ENCODE measurements at regions not wholly inside any gene's neighbourhood (a gene's known extent, or its start where the extent isn't known, plus 50 kb on each side); places are given as distances from the start of the nearest gene placed in this dataset.
"Not testable (repeated sequence)": the region's sequence is repeated elsewhere in the genome, so short reads cannot be mapped to it uniquely, and the experiment has no call there.

DNA sequence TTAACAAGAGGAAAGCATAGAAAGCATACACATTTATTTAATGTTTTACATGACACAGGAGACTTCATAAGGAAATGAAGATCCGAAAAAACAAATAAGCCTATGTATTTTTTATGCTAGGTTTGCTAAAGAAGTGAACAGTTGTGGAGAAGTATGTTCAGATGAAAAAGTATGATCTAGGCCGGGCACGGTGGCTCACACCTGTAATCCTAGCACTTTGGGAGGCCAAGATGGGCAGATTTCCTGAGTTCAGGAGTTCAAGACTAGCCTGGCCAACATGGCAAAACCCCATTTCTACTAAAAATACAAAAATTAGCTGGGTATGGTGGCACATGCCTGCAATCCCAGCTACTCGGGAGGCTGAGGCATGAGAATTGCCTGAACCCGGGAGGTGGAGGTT is 69.2 kb upstream of the RPL38 start:
- not testable (repeated sequence) for H3K4me3 ChIP-seq (ENCODE audit: low read length); H3K27ac ChIP-seq (ENCODE audit: low read length); H3K27me3 ChIP-seq (ENCODE audit: insufficient read depth, low read length); H3K9ac ChIP-seq (ENCODE audit: low read depth, low read length); H3K36me3 ChIP-seq (ENCODE audit: insufficient read depth, low read depth, low read length); H3K4me1 ChIP-seq (ENCODE audit: insufficient read depth, low read length); H3K9me3 ChIP-seq (ENCODE audit: insufficient read depth, low read depth, low read length)

DNA sequence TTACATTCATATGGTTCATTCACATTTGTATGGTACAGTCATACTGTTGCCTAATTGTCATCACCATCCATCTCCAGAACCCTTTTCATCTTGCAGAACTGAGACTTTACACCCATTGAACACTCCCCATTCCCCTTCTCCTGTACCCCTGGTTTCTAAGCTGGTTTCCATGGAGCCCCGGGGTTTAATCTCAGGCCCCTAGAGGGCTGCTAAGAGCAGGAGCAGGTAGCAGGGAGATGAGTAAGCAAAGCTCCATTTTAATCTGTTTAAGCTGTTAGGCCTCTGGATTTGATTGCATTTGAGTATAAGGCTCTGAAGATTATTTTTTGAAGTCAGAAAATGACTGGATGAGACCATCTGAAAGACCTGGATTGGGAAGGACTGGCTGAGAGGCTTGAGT is 68.5 kb upstream of the RPL38 start:
- Histone ChIP-seq H3K27ac (ENCODE audit: low read length) (no peak overlapping the region), H3K27me3 (ENCODE audit: insufficient read depth, low read length) (no peaks in the 10 kb centered on the region; the same call in 1 of the 2 replicates), H3K9ac (ENCODE audit: low read depth, low read length) (no peak overlapping the region), H3K4me3 (ENCODE audit: low read length) (no peak overlapping the region), H3K36me3 (ENCODE audit: insufficient read depth, low read depth, low read length) (no peaks in the 10 kb centered on the region), H3K9me3 (ENCODE audit: insufficient read depth, low read depth, low read length) (peaks cover 6% of the 10 kb centered on the region), H3K4me1 (ENCODE audit: insufficient read depth, low read length) (peaks cover 5% of the 10 kb centered on the region; the same call in 1 of the 2 replicates)

DNA sequence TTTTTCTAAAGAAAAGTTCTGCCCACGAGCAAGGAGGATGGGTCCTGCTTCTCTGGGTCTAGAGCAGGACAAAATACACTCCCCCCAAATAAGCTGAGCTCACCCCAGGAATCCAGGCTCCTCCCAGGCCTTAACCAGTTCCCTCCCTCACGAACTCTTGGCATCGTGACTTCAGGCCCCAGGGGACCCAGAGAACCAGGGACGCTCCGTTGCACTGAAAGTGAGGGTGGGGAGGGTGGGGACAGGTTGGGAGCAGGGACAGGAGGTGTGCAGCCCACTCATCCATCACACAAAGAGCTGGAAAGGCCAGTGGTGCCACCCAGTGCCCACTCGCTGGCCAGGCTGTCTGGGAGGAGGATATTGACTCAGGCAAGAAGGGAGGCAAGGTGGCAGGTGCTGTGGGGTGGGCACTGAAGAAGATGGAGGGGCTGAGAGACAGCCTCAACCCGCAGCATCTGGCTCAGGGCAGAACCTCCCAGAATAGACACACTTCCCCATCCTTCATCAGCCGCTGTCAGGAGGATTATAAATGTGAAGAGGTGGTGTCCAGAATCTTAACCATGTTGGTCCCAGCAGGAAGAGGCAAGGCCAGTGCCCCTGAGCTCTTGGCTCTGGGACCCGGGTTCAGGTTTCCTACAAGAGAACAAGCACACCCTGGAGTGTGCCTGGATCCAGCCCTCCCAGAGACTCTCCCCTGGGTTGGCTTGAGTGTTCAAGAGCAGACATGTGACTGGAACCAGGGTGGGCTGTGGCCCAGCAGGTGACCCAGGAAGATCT is 67.9 kb upstream of the RPL38 start:
- Histone ChIP-seq H3K36me3 (ENCODE audit: insufficient read depth, low read depth, low read length) (no peaks in the 10 kb centered on the region), H3K9me3 (ENCODE audit: insufficient read depth, low read depth, low read length) (peaks cover 9% of the 10 kb centered on the region), H3K4me1 (ENCODE audit: insufficient read depth, low read length) (peaks cover 5% of the 10 kb centered on the region; the same call in 1 of the 2 replicates), H3K4me3 (ENCODE audit: low read length) (no peak overlapping the region), H3K9ac (ENCODE audit: low read depth, low read length) (no peak overlapping the region), H3K27ac (ENCODE audit: low read length) (no peak overlapping the region), H3K27me3 (ENCODE audit: insufficient read depth, low read length) (no peaks in the 10 kb centered on the region)

- Histone ChIP-seq H3K4me3 (ENCODE audit: low read length) (no peak overlapping the region), H3K9ac (ENCODE audit: low read depth, low read length) (no peak overlapping the region), H3K27me3 (ENCODE audit: insufficient read depth, low read length) (no peaks in the 10 kb centered on the region), H3K27ac (ENCODE audit: low read length) (no peak overlapping the region), H3K4me1 (ENCODE audit: insufficient read depth, low read length) (peaks cover 5% of the 10 kb centered on the region; the same call in 1 of the 2 replicates), H3K36me3 (ENCODE audit: insufficient read depth, low read depth, low read length) (no peaks in the 10 kb centered on the region), H3K9me3 (ENCODE audit: insufficient read depth, low read depth, low read length) (peaks cover 18% of the 10 kb centered on the region)
These were observed 66.1 kb upstream of the RPL38 start for GRCh38 chr17:74137416-74137815.

DNA sequence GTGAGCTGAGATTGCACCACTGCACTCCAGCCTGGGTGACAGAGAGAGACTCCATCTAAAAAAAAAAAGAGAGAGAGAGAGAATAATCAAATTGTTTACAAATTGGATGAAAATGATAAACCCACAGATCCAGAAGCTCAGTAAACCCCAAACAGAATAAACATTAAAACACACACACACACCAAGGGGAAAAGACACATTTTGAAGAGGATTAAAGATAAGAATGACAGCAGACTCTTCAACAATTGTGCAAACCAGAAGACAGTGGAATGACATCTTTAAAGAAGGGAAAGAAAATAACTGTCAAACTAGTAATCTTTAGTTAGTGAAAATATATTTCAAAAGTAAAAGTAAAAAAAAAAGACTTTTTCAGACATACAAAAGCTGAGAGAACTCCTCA is 64.4 kb upstream of the RPL38 start:
- Histone ChIP-seq H3K27ac (ENCODE audit: low read length) (no peak overlapping the region), H3K4me1 (ENCODE audit: insufficient read depth, low read length) (no peaks in the 10 kb centered on the region), H3K4me3 (ENCODE audit: low read length) (no peak overlapping the region), H3K9ac (ENCODE audit: low read depth, low read length) (no peak overlapping the region), H3K27me3 (ENCODE audit: insufficient read depth, low read length) (no peaks in the 10 kb centered on the region), H3K9me3 (ENCODE audit: insufficient read depth, low read depth, low read length) (peaks cover 28% of the 10 kb centered on the region), H3K36me3 (ENCODE audit: insufficient read depth, low read depth, low read length) (no peaks in the 10 kb centered on the region)

GRCh38 chr17:74140282-74140681 is 63.2 kb upstream of the RPL38 start:
- Histone ChIP-seq H3K4me3 (ENCODE audit: low read length) (no peak overlapping the region), H3K9me3 (ENCODE audit: insufficient read depth, low read depth, low read length) (peaks cover 28% of the 10 kb centered on the region), H3K36me3 (ENCODE audit: insufficient read depth, low read depth, low read length) (no peaks in the 10 kb centered on the region), H3K27ac (ENCODE audit: low read length) (no peak overlapping the region), H3K9ac (ENCODE audit: low read depth, low read length) (no peak overlapping the region), H3K27me3 (ENCODE audit: insufficient read depth, low read length) (no peaks in the 10 kb centered on the region), H3K4me1 (ENCODE audit: insufficient read depth, low read length) (peaks cover under 1% of the 10 kb centered on the region; the same call in 1 of the 2 replicates)

DNA sequence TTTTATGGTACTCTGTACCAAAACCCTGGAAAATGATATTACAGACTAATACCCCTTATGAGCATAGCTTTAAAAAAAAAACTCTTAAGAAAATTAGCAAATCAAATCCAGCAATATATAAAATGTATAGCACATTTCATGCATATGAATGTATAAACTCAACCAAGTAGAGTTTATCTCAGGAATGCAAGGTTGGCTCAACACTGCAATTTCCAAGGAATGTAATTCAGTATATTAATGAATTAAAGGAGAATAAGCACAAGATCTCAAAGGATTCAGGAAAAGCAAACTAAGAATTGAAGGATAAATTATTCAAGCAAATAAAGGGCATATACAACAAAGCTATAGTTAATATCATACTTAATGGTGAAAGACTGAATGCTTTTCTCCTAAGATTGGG is 61.9 kb upstream of the RPL38 start:
- no peak overlapping the region for H3K9ac ChIP-seq (ENCODE audit: low read depth, low read length)
- no peak overlapping the region for H3K27ac ChIP-seq (ENCODE audit: low read length)
- H3K36me3 ChIP-seq (ENCODE audit: insufficient read depth, low read depth, low read length): no peaks in the 10 kb centered on the region
- peaks cover 28% of the 10 kb centered on the region for H3K9me3 ChIP-seq (ENCODE audit: insufficient read depth, low read depth, low read length)
- H3K27me3 ChIP-seq (ENCODE audit: insufficient read depth, low read length): no peaks in the 10 kb centered on the region
- peaks cover 4% of the 10 kb centered on the region; the same call in 1 of the 2 replicates for H3K4me1 ChIP-seq (ENCODE audit: insufficient read depth, low read length)
- H3K4me3 ChIP-seq (ENCODE audit: low read length): no peak overlapping the region

- not testable (repeated sequence) for H3K27ac ChIP-seq (ENCODE audit: low read length); H3K4me1 ChIP-seq (ENCODE audit: insufficient read depth, low read length); H3K36me3 ChIP-seq (ENCODE audit: insufficient read depth, low read depth, low read length); H3K9ac ChIP-seq (ENCODE audit: low read depth, low read length); H3K27me3 ChIP-seq (ENCODE audit: insufficient read depth, low read length); H3K4me3 ChIP-seq (ENCODE audit: low read length)
- H3K9me3 ChIP-seq (ENCODE audit: insufficient read depth, low read depth, low read length): peaks cover 28% of the 10 kb centered on the region
These were observed 60.2 kb upstream of the RPL38 start for GRCh38 chr17:74143318-74143717.

DNA sequence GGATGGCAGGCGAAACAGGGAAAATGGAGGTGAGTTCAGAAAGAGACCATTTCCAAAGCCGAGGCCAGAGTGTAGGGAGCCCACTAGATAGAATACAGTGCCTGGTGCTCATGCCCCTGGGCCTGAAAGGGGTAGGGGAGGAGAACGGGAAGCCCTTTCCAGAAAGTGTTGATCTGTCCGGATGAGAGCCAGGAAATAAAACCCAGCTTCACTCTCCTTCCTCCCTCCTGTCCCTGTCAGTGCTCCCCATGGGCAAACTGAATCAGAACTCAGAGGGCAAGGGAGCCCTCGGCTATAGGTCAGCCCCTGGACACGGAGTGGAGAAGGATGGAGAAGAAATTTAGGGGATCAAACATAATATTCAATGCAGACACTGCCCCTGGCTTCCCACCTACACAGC is 57.7 kb upstream of the RPL38 start:
- peaks cover 18% of the 10 kb centered on the region for H3K9me3 ChIP-seq (ENCODE audit: insufficient read depth, low read depth, low read length)
- no peak overlapping the region for H3K9ac ChIP-seq (ENCODE audit: low read depth, low read length)
- no peak overlapping the region for H3K27ac ChIP-seq (ENCODE audit: low read length)
- H3K27me3 ChIP-seq (ENCODE audit: insufficient read depth, low read length): no peaks in the 10 kb centered on the region
- no peaks in the 10 kb centered on the region for H3K36me3 ChIP-seq (ENCODE audit: insufficient read depth, low read depth, low read length)
- no peak overlapping the region for H3K4me3 ChIP-seq (ENCODE audit: low read length)
- peaks cover 4% of the 10 kb centered on the region; the same call in 1 of the 2 replicates for H3K4me1 ChIP-seq (ENCODE audit: insufficient read depth, low read length)

DNA sequence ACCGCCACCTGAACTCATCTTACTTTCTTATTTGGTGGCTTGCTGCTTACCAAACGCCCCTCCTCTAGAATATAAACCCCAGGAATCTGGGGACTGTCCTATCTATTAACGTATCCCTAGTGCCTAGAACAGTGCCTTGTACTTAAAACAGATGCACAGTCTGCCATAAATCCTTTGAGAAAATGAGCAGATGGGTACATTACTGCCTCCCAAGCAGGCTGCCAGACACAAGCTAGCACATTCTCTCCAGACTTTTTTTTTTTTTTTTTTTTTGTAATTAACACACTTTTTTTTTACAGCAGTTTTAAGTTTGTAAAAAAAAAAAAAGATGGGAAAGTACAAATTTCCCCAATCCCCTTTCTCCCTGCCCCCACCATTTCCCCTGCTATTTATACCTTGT is 57.3 kb upstream of the RPL38 start:
- Histone ChIP-seq H3K4me3 (ENCODE audit: low read length) (no peak overlapping the region), H3K9ac (ENCODE audit: low read depth, low read length) (no peak overlapping the region), H3K9me3 (ENCODE audit: insufficient read depth, low read depth, low read length) (peaks cover 16% of the 10 kb centered on the region), H3K36me3 (ENCODE audit: insufficient read depth, low read depth, low read length) (no peaks in the 10 kb centered on the region), H3K27me3 (ENCODE audit: insufficient read depth, low read length) (no peaks in the 10 kb centered on the region), H3K27ac (ENCODE audit: low read length) (no peak overlapping the region), H3K4me1 (ENCODE audit: insufficient read depth, low read length) (peaks cover 4% of the 10 kb centered on the region; the same call in 1 of the 2 replicates)

GRCh38 chr17:74147056-74147835 is 56.2 kb upstream of the RPL38 start:
- peaks cover 10% of the 10 kb centered on the region for H3K9me3 ChIP-seq (ENCODE audit: insufficient read depth, low read depth, low read length)
- H3K36me3 ChIP-seq (ENCODE audit: insufficient read depth, low read depth, low read length): no peaks in the 10 kb centered on the region
- H3K27ac ChIP-seq (ENCODE audit: low read length): no peak overlapping the region
- no peak overlapping the region for H3K4me3 ChIP-seq (ENCODE audit: low read length)
- peaks cover 4% of the 10 kb centered on the region; the same call in 1 of the 2 replicates for H3K4me1 ChIP-seq (ENCODE audit: insufficient read depth, low read length)
- H3K9ac ChIP-seq (ENCODE audit: low read depth, low read length): no peak overlapping the region
- no peaks in the 10 kb centered on the region; the same call in 1 of the 2 replicates for H3K27me3 ChIP-seq (ENCODE audit: insufficient read depth, low read length)

GRCh38 chr17:74147966-74148365 is 55.5 kb upstream of the RPL38 start:
- no peak overlapping the region for H3K9ac ChIP-seq (ENCODE audit: low read depth, low read length)
- peaks cover 10% of the 10 kb centered on the region for H3K9me3 ChIP-seq (ENCODE audit: insufficient read depth, low read depth, low read length)
- H3K27me3 ChIP-seq (ENCODE audit: insufficient read depth, low read length): no peaks in the 10 kb centered on the region; the same call in 1 of the 2 replicates
- H3K4me3 ChIP-seq (ENCODE audit: low read length): no peak overlapping the region
- H3K4me1 ChIP-seq (ENCODE audit: insufficient read depth, low read length): peaks cover 4% of the 10 kb centered on the region; the same call in 1 of the 2 replicates
- no peaks in the 10 kb centered on the region for H3K36me3 ChIP-seq (ENCODE audit: insufficient read depth, low read depth, low read length)
- H3K27ac ChIP-seq (ENCODE audit: low read length): no peak overlapping the region

Measured in iPS-20b (cell line).